HUES64 (cell line): ENCODE measurements at regions not wholly inside any gene's neighbourhood (a gene's known extent, or its start where the extent isn't known, plus 50 kb on each side); places are given as distances from the start of the nearest gene placed in this dataset.

Experiments
- H3K27ac ChIP-seq: 2 replicates; pipeline ENCODE4 v1.7.0; 2013; ENCODE audit warnings: low read depth, low read length, inconsistent platforms
- H3K27me3 ChIP-seq: 2 replicates; pipeline ENCODE4 v1.6.1; 2013; ENCODE audit warnings: mild to moderate bottlenecking, low read length; ENCODE audit not compliant: insufficient read depth
- H3K36me3 ChIP-seq: 2 replicates; pipeline ENCODE4 v1.6.1; 2013; ENCODE audit warnings: mild to moderate bottlenecking, low read length; ENCODE audit not compliant: insufficient read depth
- H3K4me1 ChIP-seq: 2 replicates; pipeline ENCODE4 v1.6.1; 2013; ENCODE audit warnings: mild to moderate bottlenecking, low read length, moderate library complexity; ENCODE audit not compliant: insufficient read depth
- H3K4me3 ChIP-seq: 2 replicates; pipeline ENCODE4 v1.5.1; 2013; ENCODE audit warnings: mild to moderate bottlenecking, low read length, moderate library complexity
- H3K9ac ChIP-seq: 2 replicates; pipeline ENCODE4 v1.6.1; 2013; ENCODE audit warnings: mild to moderate bottlenecking, low read depth, low read length
- H3K9me3 ChIP-seq: 2 replicates; pipeline ENCODE4 v1.6.1; 2013; ENCODE audit warnings: low read depth, low read length; ENCODE audit not compliant: insufficient read depth
- WGBS: fragments of 150-250, 120-280 bp; methylation state at CpG from one replicate; pipeline ENCODE4 v1.1.7; 2013; ENCODE audit warnings: missing lambda C conversion rate; 5-methylcytosine and 5-hydroxymethylcytosine counted together

- Histone ChIP-seq H3K4me1 (no peaks in the 10 kb centered on the region), H3K27me3 (no peaks in the 10 kb centered on the region), H3K4me3 (no peak overlapping the region), H3K36me3 (no peaks in the 10 kb centered on the region), H3K27ac (no peak overlapping the region), H3K9me3 (no peaks in the 10 kb centered on the region), H3K9ac (no peak overlapping the region)
- 92% methylated on average over 10 of the region's 12 CpGs for WGBS
Measured at GRCh38 chr10:125369382-125370326, 209.3 kb upstream of the CTBP2 start.

DNA sequence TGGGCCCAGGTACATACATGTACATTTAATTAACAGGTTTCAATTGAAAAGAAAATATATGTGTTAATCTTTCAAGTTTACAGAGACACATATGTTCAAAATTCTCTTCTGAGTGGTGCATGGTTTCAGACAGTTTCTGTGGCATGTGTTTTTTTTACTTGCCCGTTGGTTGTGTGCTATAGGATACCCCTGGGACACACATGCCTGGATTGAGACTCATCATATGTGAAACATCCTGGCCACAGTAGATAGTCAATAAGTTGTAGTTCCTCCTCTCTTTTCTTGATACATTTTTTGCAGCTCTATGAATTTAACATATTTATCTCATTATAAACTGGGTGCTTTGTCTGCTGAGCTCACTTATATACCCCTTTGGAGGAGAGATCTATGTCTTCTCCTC is 207.8 kb upstream of the CTBP2 start:
- Histone ChIP-seq H3K36me3 (no peaks in the 10 kb centered on the region), H3K4me3 (no peak overlapping the region), H3K4me1 (no peaks in the 10 kb centered on the region), H3K27ac (no peak overlapping the region), H3K9me3 (no peaks in the 10 kb centered on the region), H3K9ac (no peak overlapping the region), H3K27me3 (no peaks in the 10 kb centered on the region)
- 83% methylated on average over 1 of the region's 1 CpG for WGBS

DNA sequence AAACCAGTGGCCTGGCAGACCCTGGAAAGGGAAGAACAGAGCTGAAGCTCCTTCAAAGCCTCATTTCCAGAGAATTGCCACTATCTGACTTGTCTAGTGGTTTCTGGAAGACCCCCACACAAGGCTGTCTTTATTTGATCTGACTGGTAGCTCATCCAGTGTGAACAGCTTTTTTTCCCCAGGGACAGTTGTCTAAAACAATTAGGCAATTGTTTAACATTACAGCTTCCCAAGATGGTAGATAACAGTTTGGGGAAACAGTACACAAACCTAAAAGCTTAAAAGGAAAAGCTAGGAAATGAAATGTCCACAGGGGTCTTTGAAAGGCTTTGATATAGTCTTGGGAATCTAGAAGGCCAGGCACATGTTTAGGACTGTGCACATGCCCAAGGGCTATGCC is 203.4 kb upstream of the CTBP2 start:
- Histone ChIP-seq H3K27me3 (no peaks in the 10 kb centered on the region), H3K4me3 (no peak overlapping the region), H3K27ac (no peak overlapping the region), H3K4me1 (no peaks in the 10 kb centered on the region), H3K36me3 (no peaks in the 10 kb centered on the region), H3K9me3 (no peaks in the 10 kb centered on the region), H3K9ac (no peak overlapping the region)

DNA sequence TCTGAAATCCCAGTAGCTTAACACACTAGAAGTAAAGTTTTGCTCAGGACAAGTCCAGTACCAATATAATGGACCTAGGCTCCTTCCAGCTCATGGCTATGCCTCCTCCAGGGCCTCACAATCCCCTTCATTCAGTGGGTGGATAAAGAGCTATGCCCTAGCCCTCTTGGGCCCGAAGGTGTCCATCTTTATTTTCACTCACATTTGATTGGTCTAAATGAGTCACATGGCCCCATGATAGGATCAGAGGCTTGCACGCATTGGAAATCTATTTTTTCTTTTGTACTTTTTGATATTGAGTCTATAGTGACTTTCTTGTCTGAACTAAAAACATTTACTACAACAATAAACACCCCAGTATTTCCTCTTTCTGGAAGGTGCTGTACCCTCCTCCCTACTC is 202.6 kb upstream of the CTBP2 start:
- Histone ChIP-seq H3K9ac (no peak overlapping the region), H3K9me3 (no peaks in the 10 kb centered on the region), H3K27ac (no peak overlapping the region), H3K27me3 (no peaks in the 10 kb centered on the region), H3K36me3 (no peaks in the 10 kb centered on the region), H3K4me3 (no peak overlapping the region), H3K4me1 (no peaks in the 10 kb centered on the region)
- 94% methylated on average over 1 of the region's 2 CpGs for WGBS

GRCh38 chr10:125359401-125359800 is 199.0 kb upstream of the CTBP2 start:
- Histone ChIP-seq H3K4me3 (no peak overlapping the region), H3K9me3 (no peaks in the 10 kb centered on the region), H3K27me3 (no peaks in the 10 kb centered on the region), H3K9ac (no peak overlapping the region), H3K27ac (no peak overlapping the region), H3K36me3 (no peaks in the 10 kb centered on the region), H3K4me1 (no peaks in the 10 kb centered on the region)

DNA sequence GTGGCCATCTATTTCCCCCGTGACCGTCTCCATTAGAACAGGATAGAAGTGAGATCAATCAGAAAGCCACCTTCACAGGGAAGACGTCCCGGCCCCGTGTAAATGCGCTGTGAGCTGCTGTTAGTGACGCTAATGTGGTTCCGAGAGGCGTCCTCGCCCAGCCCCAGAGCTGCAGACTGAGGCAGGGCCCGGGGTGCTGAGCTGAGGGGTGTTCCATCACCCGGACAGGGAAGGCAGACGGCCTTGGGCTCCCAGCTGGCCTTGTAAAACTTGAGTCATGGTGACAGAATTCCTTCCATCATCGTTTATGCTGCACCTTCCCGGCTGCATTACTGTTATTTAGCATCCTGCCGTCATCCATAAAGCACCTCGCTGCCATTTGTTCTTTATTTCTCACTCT is 195.3 kb upstream of the CTBP2 start:
- no peak overlapping the region for H3K27ac ChIP-seq
- no peak overlapping the region for H3K9ac ChIP-seq
- H3K27me3 ChIP-seq: no peaks in the 10 kb centered on the region
- no peak overlapping the region for H3K4me3 ChIP-seq
- no peaks in the 10 kb centered on the region for H3K9me3 ChIP-seq
- 93% methylated on average over 17 of the region's 17 CpGs for WGBS
- no peaks in the 10 kb centered on the region for H3K4me1 ChIP-seq
- no peaks in the 10 kb centered on the region for H3K36me3 ChIP-seq

GRCh38 chr10:125350519-125350918 is 190.2 kb upstream of the CTBP2 start:
- WGBS: 96% methylated on average over 1 of the region's 2 CpGs
- H3K27me3 ChIP-seq: no peaks in the 10 kb centered on the region
- no peak overlapping the region for H3K9ac ChIP-seq
- H3K36me3 ChIP-seq: no peaks in the 10 kb centered on the region
- H3K4me3 ChIP-seq: no peak overlapping the region
- H3K4me1 ChIP-seq: no peaks in the 10 kb centered on the region
- H3K27ac ChIP-seq: no peak overlapping the region
- H3K9me3 ChIP-seq: no peaks in the 10 kb centered on the region

- no peak overlapping the region for H3K4me3 ChIP-seq
- no peaks in the 10 kb centered on the region for H3K27me3 ChIP-seq
- H3K4me1 ChIP-seq: no peaks in the 10 kb centered on the region
- WGBS: 92% methylated on average over 2 of the region's 2 CpGs
- no peaks in the 10 kb centered on the region for H3K9me3 ChIP-seq
- no peak overlapping the region for H3K27ac ChIP-seq
- no peaks in the 10 kb centered on the region for H3K36me3 ChIP-seq
- H3K9ac ChIP-seq: no peak overlapping the region
Measured at GRCh38 chr10:125348536-125348935, 188.2 kb upstream of the CTBP2 start.

DNA sequence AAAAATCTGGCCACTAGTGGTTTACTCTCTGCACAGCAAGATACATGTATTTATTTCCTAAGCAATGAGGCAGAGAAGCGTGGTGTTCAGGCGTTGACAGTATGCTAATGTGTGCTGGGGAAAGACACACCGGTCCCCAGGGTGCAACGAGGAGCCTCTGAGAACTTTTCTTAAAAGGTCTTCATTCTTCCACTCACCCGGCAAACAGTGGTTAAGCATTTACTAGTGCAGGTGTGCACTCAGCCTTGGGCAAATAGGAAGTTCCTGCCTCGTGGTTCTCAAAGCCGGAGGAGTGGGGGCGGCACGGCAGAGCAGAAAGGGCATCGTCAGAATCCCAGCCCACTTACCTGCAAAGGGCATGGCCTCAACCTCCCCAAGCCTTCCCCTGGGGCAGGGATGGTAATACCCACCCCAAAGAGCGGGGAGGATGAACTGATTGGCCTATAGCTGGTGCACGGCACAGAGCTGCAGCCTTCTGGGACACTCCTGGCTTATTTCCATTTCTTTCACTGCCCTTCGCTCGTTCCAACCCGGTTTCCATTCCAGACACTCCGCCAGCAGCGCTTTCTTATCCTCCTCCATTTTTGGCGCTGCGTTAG is 184.3 kb upstream of the CTBP2 start:
- H3K27me3 ChIP-seq: no peaks in the 10 kb centered on the region
- H3K4me3 ChIP-seq: no peak overlapping the region
- H3K27ac ChIP-seq: no peak overlapping the region
- H3K36me3 ChIP-seq: no peaks in the 10 kb centered on the region
- WGBS: 83% methylated on average over 19 of the region's 19 CpGs
- H3K9ac ChIP-seq: no peak overlapping the region
- H3K9me3 ChIP-seq: no peaks in the 10 kb centered on the region
- no peaks in the 10 kb centered on the region for H3K4me1 ChIP-seq

- no peak overlapping the region for H3K9ac ChIP-seq
- no peak overlapping the region for H3K4me3 ChIP-seq
- H3K27me3 ChIP-seq: no peaks in the 10 kb centered on the region
- H3K36me3 ChIP-seq: no peaks in the 10 kb centered on the region
- H3K9me3 ChIP-seq: no peaks in the 10 kb centered on the region
- no peak overlapping the region for H3K27ac ChIP-seq
- 100% methylated on average over 1 of the region's 3 CpGs for WGBS
- no peaks in the 10 kb centered on the region for H3K4me1 ChIP-seq
Measured at GRCh38 chr10:125343983-125344382, 183.6 kb upstream of the CTBP2 start.

DNA sequence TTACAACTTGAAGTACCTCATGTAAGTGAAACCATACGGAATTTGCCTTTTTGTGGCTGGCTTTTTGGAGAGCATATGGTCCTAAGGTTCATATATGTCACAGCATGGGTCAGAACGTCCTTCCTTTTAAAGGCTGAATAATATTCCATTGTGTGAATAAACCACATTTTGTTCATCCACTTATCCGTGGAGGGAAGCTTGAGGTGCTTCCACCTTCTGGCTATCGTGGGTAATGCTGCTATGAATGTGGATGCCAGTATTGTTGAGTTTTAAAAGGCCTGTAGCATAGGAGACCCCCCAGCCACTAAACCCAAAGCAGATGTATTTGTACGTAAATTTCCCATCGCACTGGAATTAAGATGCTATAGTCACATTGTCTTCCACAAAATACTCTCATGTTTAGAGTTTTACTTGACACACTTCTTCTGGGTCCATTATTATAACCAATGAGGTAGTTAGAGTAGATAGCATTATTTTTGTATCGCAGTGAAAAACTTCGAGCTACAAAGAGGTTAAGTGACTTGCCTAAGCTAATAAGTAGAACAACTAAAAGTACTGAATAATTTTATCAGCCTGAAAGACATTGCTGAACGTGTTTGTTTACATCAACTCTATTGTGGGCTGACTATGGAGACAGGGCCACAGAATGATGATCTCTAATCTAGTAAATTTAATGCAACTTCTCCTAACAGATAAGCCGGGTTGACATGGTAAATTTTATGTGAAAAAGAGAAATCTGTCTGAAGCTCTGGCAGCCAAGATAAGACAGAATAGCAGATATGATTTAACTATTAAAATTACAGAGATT is 183.0 kb upstream of the CTBP2 start:
- H3K27ac ChIP-seq: no peak overlapping the region
- H3K27me3 ChIP-seq: no peaks in the 10 kb centered on the region
- H3K36me3 ChIP-seq: no peaks in the 10 kb centered on the region
- no peak overlapping the region for H3K4me3 ChIP-seq
- 69% methylated on average over 9 of the region's 10 CpGs for WGBS
- no peaks in the 10 kb centered on the region for H3K9me3 ChIP-seq
- H3K9ac ChIP-seq: no peak overlapping the region
- no peaks in the 10 kb centered on the region for H3K4me1 ChIP-seq
